NCI-H2107 (cell line): ENCODE measurements at regions not wholly inside any gene's neighbourhood (a gene's known extent, or its start where the extent isn't known, plus 50 kb on each side); places are given as distances from the start of the nearest gene placed in this dataset.

Experiments used
- DNase-seq: peaks from one replicate; lab custom pipeline; 2025; lab: John Stamatoyannopoulos, UW

DNA sequence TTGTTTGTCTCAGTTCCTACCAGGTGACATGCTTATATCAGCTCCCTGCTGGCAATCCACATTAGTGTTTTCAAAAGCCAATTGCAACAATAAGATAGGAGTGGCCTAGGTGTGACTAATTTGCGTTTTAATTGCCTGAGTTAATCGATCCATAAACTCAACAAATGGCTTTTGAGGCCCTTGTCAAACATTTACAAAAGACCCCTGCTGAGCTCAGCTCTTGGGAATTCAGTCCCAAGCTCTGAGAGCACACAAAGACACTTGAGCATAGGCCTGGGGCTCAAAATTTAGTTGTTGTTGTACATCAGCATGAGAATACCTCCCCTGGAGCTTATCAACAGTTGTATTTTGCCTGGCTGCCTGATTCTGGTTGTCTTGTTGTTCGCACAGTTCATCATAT, 1134.4 kb upstream of the TSPY4 start:
- no peak for DNase-seq

DNA sequence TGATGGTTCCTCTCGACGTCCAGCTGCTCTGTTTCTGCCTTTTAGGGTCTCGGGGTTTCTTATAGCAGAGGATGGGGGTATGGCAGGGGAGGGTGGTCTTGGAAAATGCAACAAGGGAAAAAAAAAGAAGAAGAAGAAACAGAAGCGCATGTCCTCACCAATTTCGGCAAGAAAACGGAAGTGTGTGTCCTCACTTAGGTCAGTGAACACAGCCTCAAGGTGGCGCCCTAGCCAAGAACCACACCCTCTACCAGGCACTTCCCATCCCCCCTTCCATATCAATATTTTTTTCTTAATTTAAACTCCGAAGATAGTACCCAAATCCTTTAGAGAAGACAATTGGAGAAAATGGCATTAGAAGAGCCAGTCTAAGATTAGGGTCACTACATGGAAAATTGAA, 1096.1 kb upstream of the TSPY4 start:
- DNase-seq = no peak

DNA sequence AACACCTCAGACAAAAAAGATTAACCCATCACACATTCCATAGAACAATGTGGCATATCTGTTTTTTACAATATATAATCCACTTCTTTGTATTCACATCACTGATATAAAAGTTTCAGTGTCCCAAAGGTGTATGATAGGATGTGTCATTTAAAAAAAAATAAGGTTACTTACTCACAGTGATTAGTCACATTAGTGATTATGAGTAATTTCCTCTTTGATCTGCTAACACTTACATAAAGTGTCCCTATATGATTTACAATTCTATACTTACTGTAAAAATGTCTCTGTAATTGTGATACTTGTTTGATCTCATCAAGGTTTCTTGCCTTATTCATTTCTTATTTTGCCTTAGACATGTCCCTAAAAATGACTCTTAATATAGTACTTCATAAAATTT, 1063.5 kb upstream of the TSPY4 start:
- DNase-seq = no peak

DNA sequence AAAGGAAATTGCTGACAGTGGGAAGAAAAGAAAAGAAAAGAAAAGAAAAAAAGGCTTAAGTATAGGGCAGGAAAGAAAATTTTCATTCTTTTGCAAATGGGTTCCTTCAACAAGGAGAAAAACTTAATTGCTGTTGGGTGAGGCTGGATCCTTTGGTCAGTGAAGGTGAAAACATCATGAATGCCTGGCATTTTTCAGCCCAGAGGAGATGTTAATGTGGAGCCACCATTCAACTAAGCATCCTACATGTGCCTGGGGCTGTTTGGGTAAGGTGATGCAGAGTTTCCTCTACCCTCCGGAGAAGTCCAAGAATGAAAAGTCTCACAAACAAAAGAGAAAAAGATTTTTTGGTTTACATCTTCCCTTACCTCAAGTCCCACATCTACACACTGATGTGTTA, 1032.2 kb upstream of the TSPY4 start:
- no peak for DNase-seq

DNA sequence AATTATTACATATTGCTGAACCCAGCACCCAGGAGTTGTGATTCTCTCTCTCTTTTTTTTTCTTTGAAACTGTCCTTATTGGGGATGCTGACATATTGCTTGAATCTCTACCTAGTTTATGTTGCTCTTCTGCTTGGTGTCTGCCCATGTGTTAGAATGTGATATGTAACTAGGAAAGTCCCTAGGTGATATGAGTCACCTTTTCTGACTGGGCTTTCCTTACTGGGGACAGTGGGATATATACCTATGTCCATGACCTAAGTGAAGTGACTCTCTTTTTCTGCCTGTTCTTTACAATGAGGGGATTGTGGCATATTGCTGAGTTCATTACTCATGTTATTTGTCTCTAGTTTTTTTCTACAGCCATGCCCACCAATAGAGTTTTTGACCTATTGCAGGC, 1013.2 kb upstream of the TSPY4 start:
- no peak for DNase-seq

DNA sequence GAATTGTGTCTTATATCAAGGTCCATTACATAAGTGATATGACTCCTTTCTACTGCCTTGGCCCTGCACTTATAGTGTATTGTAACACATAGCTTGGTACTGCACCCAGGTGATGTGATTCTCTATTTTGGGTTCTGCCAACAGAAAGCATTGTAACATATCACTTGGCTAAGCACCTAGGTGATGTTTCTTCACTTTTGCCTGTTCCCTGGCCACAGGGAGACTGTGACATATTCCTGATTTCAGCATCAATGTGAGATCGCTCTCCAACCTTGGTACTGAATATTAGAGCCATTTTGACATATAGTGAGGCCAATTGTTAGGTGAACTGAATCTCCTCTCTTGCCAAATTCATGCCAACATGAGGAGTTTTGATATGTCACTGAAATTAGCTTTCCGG, 1010.3 kb upstream of the TSPY4 start:
- DNase-seq = no peak

DNA sequence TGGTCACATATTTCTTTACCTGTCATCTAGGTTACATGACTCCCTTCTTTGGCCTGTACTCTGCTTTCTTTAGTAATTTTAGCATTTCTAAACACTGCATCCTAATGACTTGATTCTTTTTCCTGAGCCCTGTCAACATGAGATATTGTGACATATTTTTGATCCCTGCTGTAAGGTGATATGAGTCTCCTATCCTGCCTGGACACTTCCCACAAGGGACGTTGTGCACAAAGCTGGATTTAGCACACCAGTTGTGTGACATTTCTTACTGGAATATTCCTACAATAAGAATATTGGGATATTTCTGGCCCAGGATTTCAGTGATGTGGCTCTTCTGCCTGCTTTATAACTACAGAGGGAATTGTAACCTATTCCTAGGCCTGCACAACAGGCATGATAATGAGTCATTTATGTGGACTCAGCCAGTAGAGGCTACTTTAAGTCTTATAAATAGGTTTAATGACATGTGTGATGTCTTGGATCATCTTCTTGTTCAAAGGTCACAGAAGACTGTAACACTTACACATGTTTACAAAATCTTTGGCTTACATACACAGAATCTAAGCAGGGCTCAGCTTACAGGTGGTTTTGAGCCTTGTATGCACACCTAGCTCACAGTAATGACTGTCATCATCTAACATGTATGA, 1009.4 kb upstream of the TSPY4 start:
- DNase-seq = no peak

DNA sequence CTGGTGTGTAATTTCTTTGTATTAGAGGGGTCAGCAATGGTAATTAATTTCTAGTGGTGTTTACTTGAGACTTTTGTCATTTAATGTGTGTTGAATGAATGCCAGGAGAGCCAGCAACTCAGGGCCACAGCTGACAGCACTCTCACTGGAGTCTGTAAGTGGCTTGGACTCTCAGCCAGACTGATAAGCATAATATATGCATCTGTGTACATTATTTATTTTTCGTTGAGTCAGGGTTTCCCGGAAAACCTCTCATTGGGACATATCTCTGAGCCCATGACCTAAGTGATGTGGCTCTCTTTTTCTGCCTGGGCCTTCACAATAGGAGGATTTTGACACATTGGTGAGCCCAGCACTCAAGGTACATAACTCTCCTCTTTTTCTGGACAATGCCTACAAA, 1007.8 kb upstream of the TSPY4 start:
- DNase-seq = no peak

DNA sequence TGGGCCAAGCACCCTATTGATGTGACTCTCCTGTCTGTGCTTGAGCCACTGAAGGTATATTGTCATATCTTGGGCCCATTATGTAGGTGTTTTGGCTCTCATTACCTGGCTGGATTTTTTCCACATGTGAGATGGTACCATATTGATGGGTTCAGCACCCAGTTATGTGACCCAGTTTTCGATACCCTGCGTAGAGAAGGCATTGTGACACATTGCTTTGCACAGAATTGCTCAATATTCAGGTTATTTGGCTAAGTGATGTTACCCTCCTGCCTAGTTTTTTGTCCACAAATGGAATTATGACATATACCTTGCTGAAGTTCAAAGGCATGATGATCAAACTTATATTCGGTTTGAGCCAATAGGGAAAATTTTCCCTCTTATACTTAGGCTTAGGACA, 1007.3 kb upstream of the TSPY4 start:
- no peak for DNase-seq

DNA sequence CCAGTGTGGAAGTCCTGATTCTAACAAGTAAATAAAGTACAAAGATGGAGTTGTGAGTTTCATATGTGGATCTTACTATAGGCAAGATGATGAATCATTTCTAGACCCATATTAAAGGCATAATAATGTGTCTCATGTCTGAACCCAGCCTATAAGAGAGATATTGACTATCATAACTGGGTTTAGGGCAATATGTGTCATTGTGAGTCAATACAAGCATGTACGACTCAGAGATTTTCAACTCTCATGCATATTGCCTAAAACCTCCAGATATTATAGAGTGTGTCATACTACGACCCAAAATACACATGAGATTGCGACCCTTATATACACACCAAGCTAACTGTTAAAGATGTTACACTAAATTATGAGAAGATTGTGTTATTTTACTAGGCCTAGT, 1003.9 kb upstream of the TSPY4 start:
- DNase-seq = no peak

DNA sequence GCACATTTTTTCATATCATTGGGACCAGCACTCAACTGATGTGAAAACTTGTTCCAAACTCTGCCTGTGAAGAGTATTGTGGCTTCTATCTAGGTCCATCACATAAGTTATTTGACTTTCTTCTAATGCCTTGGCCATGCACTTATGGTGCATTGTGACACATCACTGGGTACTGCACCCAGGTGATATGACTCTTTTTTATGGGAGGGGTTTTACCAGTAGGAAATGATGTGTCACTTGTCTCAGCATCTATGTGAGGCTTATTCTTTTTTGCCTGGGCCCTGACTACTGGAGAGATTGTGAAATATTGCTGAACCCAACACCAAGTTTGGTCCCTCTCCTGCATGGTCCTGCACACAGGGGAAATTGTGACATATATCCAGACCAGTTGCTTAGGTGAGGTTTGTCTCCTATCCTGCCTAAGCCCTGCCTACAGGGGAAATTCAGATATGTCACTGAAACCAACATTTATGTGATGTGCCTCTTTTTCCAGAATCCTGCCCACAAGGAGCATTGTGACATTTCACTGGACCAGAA, 1001.9 kb upstream of the TSPY4 start:
- DNase-seq = no peak

DNA sequence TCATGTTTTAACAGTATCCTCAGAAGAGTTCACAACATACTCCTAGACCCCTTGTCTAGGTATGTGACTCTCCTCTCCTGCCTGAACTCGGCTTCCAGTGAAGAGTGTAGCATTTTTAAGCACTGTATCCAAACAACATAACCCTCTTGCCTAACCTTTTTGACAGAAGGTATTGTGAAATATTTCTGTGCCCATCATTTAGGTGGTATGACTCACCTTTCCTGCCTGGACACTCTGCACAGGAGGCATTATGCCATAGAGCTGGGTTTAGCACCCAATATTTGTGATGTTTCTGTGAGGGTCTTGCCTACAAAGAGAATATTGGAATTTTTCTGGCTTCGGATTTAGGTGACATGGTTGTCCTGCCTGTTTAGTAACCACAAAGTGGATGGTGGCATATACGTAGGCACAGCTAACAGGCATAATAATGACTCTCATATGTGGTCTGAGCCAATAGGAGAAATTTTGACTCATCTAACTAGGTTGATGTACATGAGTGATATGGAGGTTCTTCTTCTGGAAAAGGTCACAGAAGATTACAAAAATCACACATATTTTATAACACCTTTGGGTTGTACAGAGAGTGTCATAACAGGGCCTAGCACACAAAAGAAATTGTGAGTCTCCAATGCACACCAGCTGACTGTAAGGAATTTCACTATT, 1001.0 kb upstream of the TSPY4 start:
- no peak for DNase-seq

DNA sequence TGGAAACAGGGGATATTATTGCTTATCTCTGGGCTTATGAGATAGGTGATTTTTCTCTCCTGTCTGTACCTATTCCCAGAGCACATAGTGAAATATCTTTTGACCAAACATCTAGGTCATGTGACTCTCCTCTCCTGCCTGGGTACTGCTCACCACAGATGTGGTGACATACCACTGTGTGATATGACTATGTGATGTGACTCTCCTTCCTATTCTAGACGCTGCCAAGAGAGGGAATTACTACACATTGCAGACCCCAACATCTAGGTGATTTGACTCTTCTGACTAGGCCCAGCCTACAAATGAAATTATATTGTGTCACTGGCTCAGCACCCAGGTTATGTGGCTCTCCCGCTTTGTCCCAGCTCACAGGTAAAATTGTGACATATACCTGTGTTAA, 996.3 kb upstream of the TSPY4 start:
- DNase-seq = no peak

DNA sequence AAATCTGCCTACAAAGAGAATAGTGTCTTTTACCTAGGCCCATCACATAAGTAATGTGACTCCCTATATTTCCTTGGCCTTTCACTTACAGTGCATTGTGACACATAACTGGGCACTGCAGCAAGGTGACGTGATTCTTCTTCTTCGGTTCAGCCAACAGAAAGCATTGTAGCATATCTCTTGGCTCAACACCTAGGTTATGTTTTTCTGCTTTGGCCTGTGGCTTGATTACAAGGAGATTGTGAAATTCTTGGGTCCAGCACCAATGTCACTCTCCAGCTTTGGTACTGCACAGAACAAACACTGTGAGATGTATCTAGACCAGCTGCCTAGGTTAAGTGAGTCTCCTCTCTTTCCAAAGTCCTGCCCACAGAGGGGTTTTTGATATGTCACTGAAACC, 995.1 kb upstream of the TSPY4 start:
- DNase-seq = no peak

DNA sequence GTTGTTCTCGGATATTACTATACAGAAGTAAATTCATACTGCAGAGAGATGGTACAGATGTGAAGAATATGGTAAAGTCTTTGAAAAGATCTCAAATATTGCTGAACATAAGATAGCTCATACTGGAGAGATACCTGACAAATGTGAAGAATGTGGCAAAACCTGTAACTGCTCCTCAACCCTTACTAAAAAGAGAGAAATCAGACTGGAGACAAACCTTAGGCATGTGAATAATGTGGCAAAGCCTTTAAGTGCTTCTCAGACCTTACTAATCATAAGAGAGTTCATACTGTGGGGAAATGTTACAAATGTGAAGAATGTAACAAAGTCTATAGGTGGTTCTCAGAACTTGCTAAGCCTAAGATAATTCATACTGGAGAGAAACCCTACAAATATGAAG, 986.0 kb upstream of the TSPY4 start:
- DNase-seq = no peak

DNA sequence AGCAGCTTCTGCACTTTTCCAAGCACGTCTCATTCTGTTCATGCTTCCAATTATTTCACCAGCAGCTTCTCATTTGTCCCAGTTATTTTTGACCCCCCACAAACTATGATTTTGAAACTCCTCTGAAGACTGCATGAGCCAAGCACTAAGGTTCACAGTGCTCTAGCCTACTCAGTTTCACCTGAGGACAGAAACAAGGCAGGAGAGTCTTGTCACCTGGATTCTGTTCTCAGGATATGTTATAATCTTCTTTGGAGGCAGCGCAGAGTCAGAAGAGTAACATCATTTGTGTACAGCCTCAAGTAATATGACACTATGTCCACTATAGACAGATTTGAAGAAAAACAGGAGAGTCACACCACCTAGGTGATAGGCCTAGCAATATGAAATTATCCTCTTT, 985.1 kb upstream of the TSPY4 start:
- no peak for DNase-seq

DNA sequence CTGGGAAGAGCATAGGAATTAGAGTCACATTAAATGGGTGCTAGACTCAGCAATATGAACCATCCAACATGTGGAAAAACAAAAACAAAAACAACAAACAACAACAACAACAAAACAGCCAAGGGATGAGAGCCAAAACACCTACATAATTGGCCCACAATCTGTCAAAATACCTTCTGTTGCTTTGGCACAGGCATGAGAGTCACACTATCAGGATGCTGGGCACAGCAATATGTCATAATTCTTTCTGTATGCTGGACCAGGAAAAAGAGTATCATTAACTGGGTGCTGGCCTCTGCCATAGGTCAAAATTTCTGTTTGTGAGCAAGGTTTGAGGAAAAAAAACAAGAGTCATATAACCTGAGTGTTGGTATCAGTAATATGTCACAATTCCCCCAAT, 979.1 kb upstream of the TSPY4 start:
- DNase-seq = no peak

DNA sequence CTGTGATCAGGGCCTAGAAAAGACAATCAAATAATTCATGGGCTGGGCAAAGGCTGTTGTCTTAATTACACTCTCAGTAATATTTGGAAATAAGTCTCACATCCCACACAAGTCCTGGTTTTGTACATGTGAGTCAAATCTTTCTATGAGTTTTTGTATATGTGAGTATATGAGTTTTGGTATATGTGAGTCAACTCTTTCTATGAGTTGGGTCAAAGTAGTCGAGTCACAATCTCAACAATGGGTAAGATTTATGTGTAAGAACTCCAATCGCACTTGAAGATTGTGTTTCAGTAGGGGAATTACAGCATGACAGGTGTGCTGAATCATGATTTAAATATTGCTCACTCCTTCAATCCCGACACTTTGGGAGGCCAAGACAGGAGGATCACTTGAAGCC, 975.5 kb upstream of the TSPY4 start:
- DNase-seq = no peak

DNA sequence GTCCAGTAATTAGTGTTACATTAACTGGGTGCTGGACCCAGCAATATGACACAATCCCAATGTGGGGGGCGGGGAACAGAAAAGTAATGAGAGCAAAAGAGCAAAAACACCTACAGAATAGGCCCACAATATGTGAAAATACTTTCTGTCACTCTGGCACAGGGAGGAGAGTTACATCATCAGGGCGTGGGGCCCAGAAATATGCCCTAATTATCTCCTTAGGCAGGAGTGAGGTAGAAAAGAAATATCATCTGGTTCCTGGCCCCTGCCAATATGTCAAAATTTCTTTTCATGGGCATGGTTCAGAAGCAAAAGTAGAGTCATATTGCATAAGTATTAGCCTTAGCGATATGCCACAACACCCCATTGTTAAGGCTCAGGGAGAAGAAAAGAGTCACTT, 959.8 kb upstream of the TSPY4 start:
- no peak for DNase-seq

DNA sequence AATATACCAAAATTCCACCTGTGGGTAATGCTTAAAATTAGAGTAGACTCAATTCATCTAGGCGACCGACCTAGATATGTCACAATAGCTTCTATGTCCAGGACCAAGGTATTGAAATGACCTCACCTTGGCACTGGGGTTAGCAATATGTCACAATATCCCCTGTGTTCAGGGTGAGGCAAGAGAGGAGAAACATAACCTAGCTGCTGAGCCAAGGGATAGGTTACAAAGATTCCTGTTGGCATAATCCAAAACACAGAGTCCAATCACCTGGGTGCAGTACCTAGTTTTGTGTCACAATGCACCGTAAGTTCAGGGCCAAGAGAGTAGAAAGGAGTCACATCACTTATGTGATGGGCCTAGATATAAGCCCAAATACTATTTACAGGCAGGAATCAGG, 957.5 kb upstream of the TSPY4 start:
- no peak for DNase-seq

DNA sequence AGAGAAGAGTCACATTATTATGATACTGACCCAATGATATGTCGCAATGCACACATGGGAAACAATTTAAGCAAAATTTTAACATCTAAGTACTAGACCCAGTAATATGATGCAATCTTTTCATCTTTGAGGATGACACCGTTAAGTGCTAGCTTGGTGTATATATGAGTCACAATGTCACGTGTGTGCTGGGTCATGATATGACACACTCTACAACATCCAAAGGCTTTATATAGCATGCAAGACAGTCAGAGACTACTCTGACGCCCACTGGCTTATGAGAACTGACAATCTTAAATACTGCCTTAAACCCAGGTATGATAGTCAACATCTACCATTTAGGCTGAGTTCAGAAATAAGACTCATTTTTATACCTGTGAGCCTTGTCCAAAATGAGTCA, 955.8 kb upstream of the TSPY4 start:
- no peak for DNase-seq

DNA sequence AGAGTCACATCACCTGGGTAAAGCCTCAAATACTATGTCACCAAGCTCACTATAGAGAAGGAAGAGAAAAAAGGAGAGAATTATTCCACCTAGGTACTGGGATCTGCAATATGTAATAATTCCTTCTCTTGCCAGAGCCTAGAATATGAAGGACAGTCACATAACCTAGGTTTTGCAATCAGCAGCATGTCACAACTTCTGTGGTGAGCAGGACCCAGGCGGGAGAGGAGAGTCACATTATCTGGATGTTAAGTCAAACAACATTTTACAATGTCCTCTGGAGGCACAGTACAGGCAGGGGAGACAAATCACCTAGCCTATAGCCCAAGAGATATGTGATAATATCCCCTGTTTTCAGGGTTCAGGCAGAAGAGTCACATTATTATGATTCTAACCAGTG, 951.2 kb upstream of the TSPY4 start:
- DNase-seq = no peak

DNA sequence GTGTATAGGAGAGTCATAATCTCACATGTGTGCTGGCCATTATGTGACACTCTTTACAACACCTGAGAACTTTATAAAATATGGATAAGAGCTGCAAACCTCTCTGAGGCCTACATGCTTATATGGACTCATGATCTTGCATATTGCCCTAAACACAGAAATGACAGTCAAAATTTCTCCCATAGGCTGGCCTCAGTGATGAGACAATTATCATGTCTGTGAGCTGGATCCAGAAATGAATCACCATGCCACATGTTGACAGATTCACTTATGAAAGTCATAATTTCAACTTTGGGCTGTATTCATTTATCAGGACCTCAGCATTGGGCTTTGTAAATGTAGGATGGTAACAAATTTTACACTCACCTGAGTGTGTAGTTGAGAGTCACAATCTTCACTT, 948.8 kb upstream of the TSPY4 start:
- no peak for DNase-seq

DNA sequence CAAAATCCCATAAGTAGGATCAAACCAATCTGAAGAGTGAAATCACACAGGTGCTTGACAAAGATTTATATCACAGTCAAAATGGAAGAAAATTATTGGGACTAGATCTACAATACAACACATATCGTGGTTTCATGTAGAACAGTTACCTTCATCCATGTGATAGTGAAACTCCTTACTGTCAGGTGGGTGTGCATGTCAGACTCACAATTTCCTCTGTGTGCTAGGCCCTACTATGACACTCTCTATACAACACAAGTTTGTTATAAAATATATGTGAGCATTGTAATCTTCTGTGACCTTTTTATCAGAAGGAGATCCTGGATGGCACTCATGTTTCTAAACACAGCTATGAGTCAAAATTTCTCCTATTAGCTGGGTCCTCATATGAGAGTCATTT, 947.0 kb upstream of the TSPY4 start:
- DNase-seq = no peak
